A549 (cell line): ENCODE measurements at regions not wholly inside any gene's neighbourhood (a gene's known extent, or its start where the extent isn't known, plus 50 kb on each side); places are given as distances from the start of the nearest gene placed in this dataset.

Experiments used
- ATAC-seq, 2 experiments: fragments of 200-7000 bp in 1 of 2; fragments of >200 bp in 1 of 2; cut with Nextera tagmentation in 1 of 2; cut with Tn5 transposase in 1 of 2; 3 replicates each; pipeline versions ENCODE4 v1.8.0 to v1.9.1; 2018 to 2020; ENCODE audit warnings: mild to moderate bottlenecking in 1 of 2, moderate library complexity in 1 of 2
- CTCF ChIA-PET: fragments of 300-600 bp; sonication (Branson Sonifier 250); formaldehyde crosslinking; extraction: SDS; loops from one replicate; lab custom pipeline; 2021; ENCODE audit warnings: antibody characterized with exemption, inconsistent platforms; lab: Yijun Ruan, JAX
- POLR2A ChIA-PET: fragments of 350-600 bp; formaldehyde crosslinking; extraction: SDS; loops from one replicate; lab custom pipeline; 2021; ENCODE audit warnings: antibody characterized with exemption, inconsistent platforms; lab: Yijun Ruan, JAX
- DNase-seq, 2 experiments: peaks; one replicate each; pipeline versions ENCODE4 v3.0.0 to v3.0.0-alpha.2; 2011 to 2016; ENCODE audit warnings: low read depth in 1 of 2, low spot score in 1 of 2
- FAIRE-seq: peaks from 2 replicates; lab custom pipeline; 2011; peaks lifted over from hg19 to GRCh38; lab: Jason Lieb, UNC
- H3K27ac ChIP-seq, 2 experiments: fragments of >200 bp; sonication (Bioruptor Twin); formaldehyde crosslinking; 3 replicates each; pipeline ENCODE4 v1.5.1; 2016 to 2017
- H3K4me1 ChIP-seq: fragments of >200 bp; sonication (Bioruptor Twin); formaldehyde crosslinking; 3 replicates; pipeline ENCODE4 v1.6.1; 2016
- H3K4me2 ChIP-seq: fragments of >200 bp; sonication (Bioruptor Twin); formaldehyde crosslinking; 3 replicates; pipeline ENCODE4 v1.6.1; 2016
- H3K4me3 ChIP-seq: fragments of >200 bp; sonication (Bioruptor Twin); formaldehyde crosslinking; 3 replicates; pipeline ENCODE4 v1.5.1; 2016
- H3K9me3 ChIP-seq: fragments of >200 bp; sonication (Bioruptor Twin); formaldehyde crosslinking; 3 replicates; pipeline ENCODE4 v1.6.1; 2016
- BHLHE40 ChIP-seq: IDR thresholded peaks from 2 replicates; pipeline ENCODE4 v1.6.1; 2012; ENCODE audit warnings: low read depth, low read length, inconsistent platforms
- CBX2 ChIP-seq: fragments of 200-600 bp; sonication (generic); IDR thresholded peaks from 2 replicates; pipeline ENCODE4 v1.6.1; 2016; ENCODE audit warnings: low read depth, mild to moderate bottlenecking, borderline replicate concordance
- CEBPB ChIP-seq, 2 experiments: fragments of >200 bp in 1 of 2; sonication (Bioruptor Twin) in 1 of 2; formaldehyde crosslinking in 1 of 2; IDR thresholded peaks; 2 replicates each; pipeline ENCODE4 v1.6.1; 2012 to 2016
- E2F6 ChIP-seq: IDR thresholded peaks from 2 replicates; pipeline ENCODE4 v1.6.1; 2012; ENCODE audit warnings: low read depth, borderline replicate concordance
- EHF ChIP-seq: fragments of 250-450 bp; sonication (Bioruptor Pico); IDR thresholded peaks from 2 replicates; pipeline ENCODE4 v1.5.0; 2020; ENCODE audit warnings: mild to moderate bottlenecking
- FOSB ChIP-seq: fragments of 250-450 bp; sonication (Bioruptor Pico); IDR thresholded peaks from 2 replicates; pipeline ENCODE4 v1.5.0; 2020; ENCODE audit warnings: mild to moderate bottlenecking, moderate library complexity
- FOXS1 ChIP-seq: fragments of 250-450 bp; sonication (Bioruptor Pico); IDR thresholded peaks from 2 replicates; pipeline ENCODE4 v1.5.0; 2020; ENCODE audit warnings: mild to moderate bottlenecking, moderate library complexity
- GATA3 ChIP-seq: IDR thresholded peaks from 2 replicates; pipeline ENCODE4 v1.6.1; 2012; ENCODE audit warnings: borderline replicate concordance
- HES2 ChIP-seq: fragments of >200 bp; sonication (Bioruptor Twin); formaldehyde crosslinking; IDR thresholded peaks from 2 replicates; pipeline ENCODE4 v1.6.1; 2016
- HOXA7 ChIP-seq: fragments of 250-450 bp; sonication (Bioruptor Pico); IDR thresholded peaks from 2 replicates; pipeline ENCODE4 v1.5.0; 2020; ENCODE audit warnings: mild to moderate bottlenecking, moderate library complexity
- HOXB5 ChIP-seq: fragments of 250-450 bp; sonication (Bioruptor Pico); IDR thresholded peaks from 2 replicates; pipeline ENCODE4 v1.5.0; 2020; ENCODE audit warnings: mild to moderate bottlenecking, moderate library complexity
- KDM5A ChIP-seq: fragments of 200-600 bp; sonication (generic); IDR thresholded peaks from 2 replicates; pipeline ENCODE4 v1.6.1; 2016; ENCODE audit warnings: antibody characterized with exemption, mild to moderate bottlenecking
- MAFK ChIP-seq: fragments of 450-650 bp; IDR thresholded peaks from 2 replicates; pipeline ENCODE4 v1.6.1; 2014; ENCODE audit not compliant: partially characterized antibody
- NFE2L2 ChIP-seq: fragments of 150-350 bp; conservative IDR thresholded peaks from 2 replicates; pipeline ENCODE4 v1.6.1; 2014; ENCODE audit warnings: low read length
- NR3C1 ChIP-seq: fragments of >200 bp; sonication (Bioruptor Twin); formaldehyde crosslinking; IDR thresholded peaks from 3 replicates; pipeline ENCODE4 v1.6.1; 2017
- POLR2AphosphoS2 ChIP-seq: conservative IDR thresholded peaks from 2 replicates; pipeline ENCODE4 v1.6.1; 2012; ENCODE audit warnings: low read length, improper control_type of control experiment, inconsistent platforms
- RFX5 ChIP-seq: fragments of 450-650 bp; IDR thresholded peaks from 2 replicates; pipeline ENCODE4 v1.7.1; 2014; ENCODE audit warnings: antibody characterized with exemption, mild to moderate bottlenecking, moderate library complexity
- ZC3H11A ChIP-seq: fragments of 450-650 bp; IDR thresholded peaks from 2 replicates; pipeline ENCODE4 v1.6.1; 2014; ENCODE audit warnings: antibody characterized with exemption, mild to moderate bottlenecking
- ZFP36 ChIP-seq: fragments of 450-650 bp; IDR thresholded peaks from 2 replicates; pipeline ENCODE4 v1.6.1; 2014; ENCODE audit warnings: borderline replicate concordance; ENCODE audit not compliant: partially characterized antibody
- ZNF302 ChIP-seq: fragments of 250-450 bp; sonication (Bioruptor Pico); IDR thresholded peaks from 2 replicates; pipeline ENCODE4 v1.9.0; 2021; ENCODE audit warnings: inconsistent platforms, mild to moderate bottlenecking, moderate library complexity
- WGBS: methylation state at CpG from one replicate; pipeline ENCODE4 v1.1.6; 2017; ENCODE audit errors: missing lambda C conversion rate; 5-methylcytosine and 5-hydroxymethylcytosine counted together
- TF ChIP-seq, protein P1 (sequence below): fragments of 200-600 bp; sonication (generic); IDR thresholded peaks from 2 replicates; pipeline ENCODE4 v1.6.1; 2016; ENCODE audit warnings: antibody characterized with exemption, mild to moderate bottlenecking, moderate library complexity
- TF ChIP-seq, protein P2 (sequence below): fragments of >200 bp; sonication (Bioruptor Twin); formaldehyde crosslinking; IDR thresholded peaks from 3 replicates; pipeline ENCODE4 v1.5.1; 2016

- ChIA-PET CTCF (interaction anchor here (1.1 kb wide), 1 partner anchor 49 kb away, joined by 3 read pairs; no protein-coding TSS in a partner anchor), POLR2A (no interaction called here)
- FAIRE-seq (no peak), DNase-seq (no peak), ATAC-seq (no peak)
- 32% methylated on average over 3 of the region's 3 CpGs for WGBS
- TF ChIP-seq CEBPB (IDR thresholded peaks at IDR 0.05) = no peak
- TF ChIP-seq BHLHE40 = no peak
- TF ChIP-seq GATA3 = no peak
- TF ChIP-seq CBX2 = no peak
- TF ChIP-seq KDM5A = no peak
- no peak for TF ChIP-seq ZFP36
- TF ChIP-seq, protein P1, sequence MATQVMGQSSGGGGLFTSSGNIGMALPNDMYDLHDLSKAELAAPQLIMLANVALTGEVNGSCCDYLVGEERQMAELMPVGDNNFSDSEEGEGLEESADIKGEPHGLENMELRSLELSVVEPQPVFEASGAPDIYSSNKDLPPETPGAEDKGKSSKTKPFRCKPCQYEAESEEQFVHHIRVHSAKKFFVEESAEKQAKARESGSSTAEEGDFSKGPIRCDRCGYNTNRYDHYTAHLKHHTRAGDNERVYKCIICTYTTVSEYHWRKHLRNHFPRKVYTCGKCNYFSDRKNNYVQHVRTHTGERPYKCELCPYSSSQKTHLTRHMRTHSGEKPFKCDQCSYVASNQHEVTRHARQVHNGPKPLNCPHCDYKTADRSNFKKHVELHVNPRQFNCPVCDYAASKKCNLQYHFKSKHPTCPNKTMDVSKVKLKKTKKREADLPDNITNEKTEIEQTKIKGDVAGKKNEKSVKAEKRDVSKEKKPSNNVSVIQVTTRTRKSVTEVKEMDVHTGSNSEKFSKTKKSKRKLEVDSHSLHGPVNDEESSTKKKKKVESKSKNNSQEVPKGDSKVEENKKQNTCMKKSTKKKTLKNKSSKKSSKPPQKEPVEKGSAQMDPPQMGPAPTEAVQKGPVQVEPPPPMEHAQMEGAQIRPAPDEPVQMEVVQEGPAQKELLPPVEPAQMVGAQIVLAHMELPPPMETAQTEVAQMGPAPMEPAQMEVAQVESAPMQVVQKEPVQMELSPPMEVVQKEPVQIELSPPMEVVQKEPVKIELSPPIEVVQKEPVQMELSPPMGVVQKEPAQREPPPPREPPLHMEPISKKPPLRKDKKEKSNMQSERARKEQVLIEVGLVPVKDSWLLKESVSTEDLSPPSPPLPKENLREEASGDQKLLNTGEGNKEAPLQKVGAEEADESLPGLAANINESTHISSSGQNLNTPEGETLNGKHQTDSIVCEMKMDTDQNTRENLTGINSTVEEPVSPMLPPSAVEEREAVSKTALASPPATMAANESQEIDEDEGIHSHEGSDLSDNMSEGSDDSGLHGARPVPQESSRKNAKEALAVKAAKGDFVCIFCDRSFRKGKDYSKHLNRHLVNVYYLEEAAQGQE = no peak
- TF ChIP-seq E2F6 = no peak
- TF ChIP-seq ZC3H11A = no peak
- no peak for TF ChIP-seq EHF (CRISPR knock-in tag)
- no peak for TF ChIP-seq FOXS1 (CRISPR knock-in tag)
- no peak for TF ChIP-seq ZNF302 (CRISPR knock-in tag)
- TF ChIP-seq NR3C1 = no peak
- no peak for TF ChIP-seq RFX5
- TF ChIP-seq MAFK = no peak
- TF ChIP-seq FOSB (CRISPR knock-in tag) = no peak
- no peak for TF ChIP-seq NFE2L2
- TF ChIP-seq HOXA7 (CRISPR knock-in tag) = no peak
- no peaks in the 10 kb centered on the region for H3K4me1 ChIP-seq
- H3K4me3 ChIP-seq = no peak overlapping the region
- no peak overlapping the region for H3K27ac ChIP-seq
- no peak overlapping the region for H3K4me2 ChIP-seq
- H3K9me3 ChIP-seq = no peaks in the 10 kb centered on the region
Observed at GRCh38 chr4:178027796-178028195, 585.6 kb upstream of the AGA start.

GRCh38 chr4:178028481-178028880, 586.2 kb upstream of the AGA start:
- POLR2A ChIA-PET = no interaction called here
- TF ChIP-seq EHF (CRISPR knock-in tag) = no peak
- CTCF ChIA-PET = no interaction called here
- FAIRE-seq (no peak), DNase-seq (no peak), ATAC-seq (no peak)
- Histone ChIP-seq H3K9me3 (no peaks in the 10 kb centered on the region), H3K27ac (no peak overlapping the region), H3K4me3 (no peak overlapping the region), H3K4me2 (no peak overlapping the region), H3K4me1 (no peaks in the 10 kb centered on the region)
- WGBS = 16% methylated on average over 2 of the region's 2 CpGs

- TF ChIP-seq HOXB5 (CRISPR knock-in tag) (no peak), POLR2AphosphoS2 (no peak), HES2 (no peak)
- TF ChIP-seq, protein P2, sequence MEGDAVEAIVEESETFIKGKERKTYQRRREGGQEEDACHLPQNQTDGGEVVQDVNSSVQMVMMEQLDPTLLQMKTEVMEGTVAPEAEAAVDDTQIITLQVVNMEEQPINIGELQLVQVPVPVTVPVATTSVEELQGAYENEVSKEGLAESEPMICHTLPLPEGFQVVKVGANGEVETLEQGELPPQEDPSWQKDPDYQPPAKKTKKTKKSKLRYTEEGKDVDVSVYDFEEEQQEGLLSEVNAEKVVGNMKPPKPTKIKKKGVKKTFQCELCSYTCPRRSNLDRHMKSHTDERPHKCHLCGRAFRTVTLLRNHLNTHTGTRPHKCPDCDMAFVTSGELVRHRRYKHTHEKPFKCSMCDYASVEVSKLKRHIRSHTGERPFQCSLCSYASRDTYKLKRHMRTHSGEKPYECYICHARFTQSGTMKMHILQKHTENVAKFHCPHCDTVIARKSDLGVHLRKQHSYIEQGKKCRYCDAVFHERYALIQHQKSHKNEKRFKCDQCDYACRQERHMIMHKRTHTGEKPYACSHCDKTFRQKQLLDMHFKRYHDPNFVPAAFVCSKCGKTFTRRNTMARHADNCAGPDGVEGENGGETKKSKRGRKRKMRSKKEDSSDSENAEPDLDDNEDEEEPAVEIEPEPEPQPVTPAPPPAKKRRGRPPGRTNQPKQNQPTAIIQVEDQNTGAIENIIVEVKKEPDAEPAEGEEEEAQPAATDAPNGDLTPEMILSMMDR = no peak
- TF ChIP-seq, all 56 proteins: peak for 0
- DNase-seq (no peak), ATAC-seq (no peak), FAIRE-seq (no peak)
- Histone ChIP-seq H3K9me3 (no peaks in the 10 kb centered on the region), H3K27ac (no peak overlapping the region), H3K4me1 (no peaks in the 10 kb centered on the region), H3K4me3 (no peak overlapping the region), H3K4me2 (no peak overlapping the region)
- CTCF ChIA-PET = no interaction called here
- POLR2A ChIA-PET = no interaction called here
- 57% methylated on average over 15 of the region's 15 CpGs for WGBS
Observed at GRCh38 chr4:178037459-178038214, 595.4 kb upstream of the AGA start.
